ENCODE measurements at regions not wholly inside any gene's neighbourhood (a gene's known extent, or its start where the extent isn't known, plus 50 kb on each side); places are given as distances from the start of the nearest gene placed in this dataset.
A peak's percentile ranks its signal among the peaks of the same experiment; 100 is the strongest.

GRCh38 chr1:177877086-177877485, 92.8 kb downstream of the SEC16B start:
- in situ Hi-C loops (cut with HindIII; ENCODE audit: extremely low pct_ligation_motif_present, low pct_unique_long_range_greater_than_20kb), result no loop called here
- Histone ChIP-seq H3K4me3 (replicated peaks in 1 of 3; ENCODE audit: insufficient read depth in 1 of 3, low read depth in 2 of 3, low read length in 3 of 3) (no peak overlapping the region), H3K4me1 (ENCODE audit: insufficient read depth, low read length) (peaks cover 16% of the 10 kb centered on the region), H3K9ac (ENCODE audit: insufficient read depth, low read depth, low read length) (no peak overlapping the region), H3K36me3 (replicated peaks in 1 of 2; ENCODE audit: control insufficient read depth in 1 of 2, insufficient read depth in 2 of 2, low read length in 2 of 2) (no peaks in the 10 kb centered on the region), H2AFZ (ENCODE audit: low read length) (no peak overlapping the region), H3K27ac (ENCODE audit: extremely low read length, insufficient read depth, low read length) (no peak overlapping the region), H3K4me2 (ENCODE audit: low read depth, low read length) (no peak overlapping the region), H3K79me2 (ENCODE audit: insufficient read depth, low read length) (no peaks in the 10 kb centered on the region), H3K9me3 (ENCODE audit: low read length) (no peaks in the 10 kb centered on the region), H3K27me3 (ENCODE audit: control insufficient read depth in 1 of 2, insufficient read depth in 2 of 2, low read length in 2 of 2) (peaks cover 2 to 35% of the 10 kb centered on the region in 2 experiments; a peak in 3 of 5 replicates), H4K20me1 (ENCODE audit: insufficient read depth, low read length) (no peaks in the 10 kb centered on the region)
- BruUV-seq (replicated peaks), result no TSS peak
- ChIA-PET POLR2A (no interaction called here), CTCF (ENCODE audit: low intra/inter-chr PET ratio, low total read pairs) (no interaction called here)
- ATAC-seq, result no peak
- 48% methylated on average over 2 of the region's 2 CpGs for WGBS (ENCODE audit: low lambda C conversion rate)
- no peak for TF ChIP-seq NCOA1 (CRISPR knock-in tag; IDR thresholded peaks at IDR 0.05)
- no peak for TF ChIP-seq ZNF564 (CRISPR knock-in tag; IDR thresholded peaks at IDR 0.05)
- no peak for TF ChIP-seq ZFP62 (CRISPR knock-in tag; IDR thresholded peaks at IDR 0.05)
- TF ChIP-seq, protein P1, sequence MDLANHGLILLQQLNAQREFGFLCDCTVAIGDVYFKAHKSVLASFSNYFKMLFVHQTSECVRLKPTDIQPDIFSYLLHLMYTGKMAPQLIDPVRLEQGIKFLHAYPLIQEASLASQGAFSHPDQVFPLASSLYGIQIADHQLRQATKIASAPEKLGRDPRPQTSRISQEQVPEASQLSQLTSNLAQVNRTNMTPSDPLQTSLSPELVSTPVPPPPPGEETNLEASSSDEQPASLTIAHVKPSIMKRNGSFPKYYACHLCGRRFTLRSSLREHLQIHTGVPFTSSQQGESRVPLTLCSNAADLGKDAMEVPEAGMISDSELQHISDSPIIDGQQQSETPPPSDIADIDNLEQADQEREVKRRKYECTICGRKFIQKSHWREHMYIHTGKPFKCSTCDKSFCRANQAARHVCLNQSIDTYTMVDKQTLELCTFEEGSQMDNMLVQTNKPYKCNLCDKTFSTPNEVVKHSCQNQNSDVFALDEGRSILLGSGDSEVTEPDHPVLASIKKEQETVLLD (CRISPR knock-in tag; IDR thresholded peaks at IDR 0.05; ENCODE audit: low read depth), result no peak
- intact Hi-C loops (cut with micrococcal nuclease; ENCODE audit: unreplicated experiment), result no loop called here
- no peak for FAIRE-seq
- no peak for DNase-seq (ENCODE audit: low spot score)

GRCh38 chr1:177873238-177873637, 96.6 kb downstream of the SEC16B start:
- ChIA-PET CTCF (ENCODE audit: low intra/inter-chr PET ratio, low total read pairs) (no interaction called here), POLR2A (no interaction called here)
- intact Hi-C loops (cut with micrococcal nuclease; ENCODE audit: unreplicated experiment) (no loop called here), in situ Hi-C loops (cut with HindIII; ENCODE audit: extremely low pct_ligation_motif_present, low pct_unique_long_range_greater_than_20kb) (no loop called here)
- H3K27ac ChIP-seq (ENCODE audit: extremely low read length, insufficient read depth, low read length), result no peak overlapping the region
- H2AFZ ChIP-seq (ENCODE audit: low read length), result no peak overlapping the region
- ATAC-seq, result peak; percentile 23; the same call in 1 of the 3 replicates
- no peaks in the 10 kb centered on the region for H3K36me3 ChIP-seq (replicated peaks in 1 of 2; ENCODE audit: control insufficient read depth in 1 of 2, insufficient read depth in 2 of 2, low read length in 2 of 2)
- H3K9ac ChIP-seq (ENCODE audit: insufficient read depth, low read depth, low read length), result no peak overlapping the region
- 2% methylated on average over 5 of the region's 5 CpGs for WGBS (ENCODE audit: low lambda C conversion rate)
- 0 out of 2 replicates have a peak, but pooled peaks have one; percentile 25 for TF ChIP-seq TFAP4 (IDR thresholded peaks at IDR 0.05; ENCODE audit: borderline replicate concordance, low read depth)
- TF ChIP-seq FOSL2 (CRISPR knock-in tag; IDR thresholded peaks at IDR 0.05), result peak; percentile 72
- no peak for TF ChIP-seq ZNF660 (CRISPR knock-in tag; IDR thresholded peaks at IDR 0.05; ENCODE audit: borderline replicate concordance, low read depth)
- H3K79me2 ChIP-seq (ENCODE audit: insufficient read depth, low read length), result no peaks in the 10 kb centered on the region
- no peak overlapping the region for H3K4me3 ChIP-seq (replicated peaks in 1 of 3; ENCODE audit: insufficient read depth in 1 of 3, low read depth in 2 of 3, low read length in 3 of 3)
- BruUV-seq (replicated peaks), result no TSS peak
- H3K9me3 ChIP-seq (ENCODE audit: low read length), result no peaks in the 10 kb centered on the region
- FAIRE-seq, result no peak
- 0 out of 2 replicates have a peak, but pooled peaks cover 2% of the 10 kb centered on the region for H4K20me1 ChIP-seq (ENCODE audit: insufficient read depth, low read length)
- peaks cover 4 to 43% of the 10 kb centered on the region in 2 experiments for H3K27me3 ChIP-seq (ENCODE audit: control insufficient read depth in 1 of 2, insufficient read depth in 2 of 2, low read length in 2 of 2)
- peaks cover 21% of the 10 kb centered on the region for H3K4me1 ChIP-seq (ENCODE audit: insufficient read depth, low read length)
- DNase-seq (ENCODE audit: low spot score), result peak; percentile 3
- H3K4me2 ChIP-seq (ENCODE audit: low read depth, low read length), result no peak overlapping the region

Data from HepG2 (cell line).